Calu3 (cell line): ENCODE measurements at regions not wholly inside any gene's neighbourhood (a gene's known extent, or its start where the extent isn't known, plus 50 kb on each side); places are given as distances from the start of the nearest gene placed in this dataset.

Source experiments
- BruUV-seq: library from RNA; stranded (reverse); fragments of 400-500 nt; replicated peaks from 2 replicates; lab custom pipeline; 2021; lab: Mats Ljungman, UMichigan
- CTCF ChIA-PET: fragments of 300-600 bp; sonication (Branson Sonifier 250); formaldehyde crosslinking; loops from one replicate; lab custom pipeline; 2022; ENCODE audit warnings: antibody characterized with exemption; lab: Charles Lee
- DNase-seq: peaks from one replicate; pipeline ENCODE4 v3.0.0; 2022
- H3K27ac Mint-ChIP-seq: one replicate; pipeline ENCODE4 v1.8.0; 2022; ENCODE audit warnings: mixed read lengths; ENCODE audit not compliant: unreplicated experiment
- H3K27me3 Mint-ChIP-seq: one replicate; pipeline ENCODE4 v1.8.0; 2022; ENCODE audit warnings: mixed read lengths; ENCODE audit not compliant: unreplicated experiment
- H3K36me3 Mint-ChIP-seq: one replicate; pipeline ENCODE4 v1.8.0; 2022; ENCODE audit warnings: mild to moderate bottlenecking, moderate library complexity, mixed read lengths; ENCODE audit not compliant: insufficient read depth, unreplicated experiment
- H3K4me1 Mint-ChIP-seq: one replicate; pipeline ENCODE4 v1.8.0; 2022; ENCODE audit warnings: mild to moderate bottlenecking, low read depth, mixed read lengths; ENCODE audit not compliant: unreplicated experiment
- H3K4me3 Mint-ChIP-seq: one replicate; pipeline ENCODE4 v1.8.0; 2022; ENCODE audit warnings: mild to moderate bottlenecking, low read depth, moderate library complexity, mixed read lengths; ENCODE audit not compliant: unreplicated experiment
- H3K9me3 Mint-ChIP-seq: one replicate; pipeline ENCODE4 v1.8.0; 2022; ENCODE audit warnings: low read depth, mixed read lengths; ENCODE audit not compliant: unreplicated experiment
- CTCF ChIP-seq: fragments of 200-600 bp; IDR thresholded peaks from one replicate; pipeline ENCODE4 v1.8.0; 2022; ENCODE audit warnings: antibody characterized with exemption; ENCODE audit not compliant: unreplicated experiment
- intact Hi-C: fragments of 100-400 bp; cut with micrococcal nuclease; formaldehyde crosslinking; loops from one replicate; pipeline ENCODE4 v1.10.0; 2022; ENCODE audit not compliant: unreplicated experiment

GRCh38 chr11:82406611-82407010, 327.1 kb downstream of the FAM181B start:
- no TSS peak for BruUV-seq
- H3K27me3 Mint-ChIP-seq: no peaks in the 10 kb centered on the region
- TF ChIP-seq CTCF: no peak
- intact Hi-C loops: no loop called here
- H3K9me3 Mint-ChIP-seq: peaks cover 15% of the 10 kb centered on the region
- H3K36me3 Mint-ChIP-seq: no peaks in the 10 kb centered on the region
- H3K4me1 Mint-ChIP-seq: no peaks in the 10 kb centered on the region
- H3K4me3 Mint-ChIP-seq: no peak overlapping the region
- CTCF ChIA-PET: no interaction called here
- no peak overlapping the region for H3K27ac Mint-ChIP-seq
- no peak for DNase-seq

GRCh38 chr11:82405421-82405820, 328.2 kb downstream of the FAM181B start:
- CTCF ChIA-PET: no interaction called here
- TF ChIP-seq CTCF: no peak
- no TSS peak for BruUV-seq
- H3K27me3 Mint-ChIP-seq: no peaks in the 10 kb centered on the region
- H3K36me3 Mint-ChIP-seq: no peaks in the 10 kb centered on the region
- H3K27ac Mint-ChIP-seq: no peak overlapping the region
- no peak for DNase-seq
- no peak overlapping the region for H3K4me3 Mint-ChIP-seq
- peaks cover 18% of the 10 kb centered on the region for H3K9me3 Mint-ChIP-seq
- intact Hi-C loops: no loop called here
- H3K4me1 Mint-ChIP-seq: no peaks in the 10 kb centered on the region

- no peaks in the 10 kb centered on the region for H3K4me1 Mint-ChIP-seq
- H3K9me3 Mint-ChIP-seq: peaks cover 18% of the 10 kb centered on the region
- CTCF ChIA-PET: no interaction called here
- intact Hi-C loops: no loop called here
- TF ChIP-seq CTCF: no peak
- no peaks in the 10 kb centered on the region for H3K27me3 Mint-ChIP-seq
- H3K27ac Mint-ChIP-seq: no peak overlapping the region
- no peaks in the 10 kb centered on the region for H3K36me3 Mint-ChIP-seq
- no TSS peak for BruUV-seq
- H3K4me3 Mint-ChIP-seq: no peak overlapping the region
- DNase-seq: no peak
These were observed 328.7 kb downstream of the FAM181B start for GRCh38 chr11:82404981-82405380.

GRCh38 chr11:82403640-82404305, 329.9 kb downstream of the FAM181B start:
- no peak overlapping the region for H3K4me3 Mint-ChIP-seq
- no peaks in the 10 kb centered on the region for H3K27me3 Mint-ChIP-seq
- no peak for TF ChIP-seq CTCF
- H3K36me3 Mint-ChIP-seq: no peaks in the 10 kb centered on the region
- intact Hi-C loops: no loop called here
- no peak for DNase-seq
- no TSS peak for BruUV-seq
- H3K9me3 Mint-ChIP-seq: peaks cover 17% of the 10 kb centered on the region
- CTCF ChIA-PET: no interaction called here
- H3K27ac Mint-ChIP-seq: no peak overlapping the region
- no peaks in the 10 kb centered on the region for H3K4me1 Mint-ChIP-seq
